NCI-H1436 (cell line): ENCODE measurements at regions not wholly inside any gene's neighbourhood (a gene's known extent, or its start where the extent isn't known, plus 50 kb on each side); places are given as distances from the start of the nearest gene placed in this dataset.

Experiments used
- DNase-seq: peaks from one replicate; lab custom pipeline; 2025; lab: John Stamatoyannopoulos, UW

DNA sequence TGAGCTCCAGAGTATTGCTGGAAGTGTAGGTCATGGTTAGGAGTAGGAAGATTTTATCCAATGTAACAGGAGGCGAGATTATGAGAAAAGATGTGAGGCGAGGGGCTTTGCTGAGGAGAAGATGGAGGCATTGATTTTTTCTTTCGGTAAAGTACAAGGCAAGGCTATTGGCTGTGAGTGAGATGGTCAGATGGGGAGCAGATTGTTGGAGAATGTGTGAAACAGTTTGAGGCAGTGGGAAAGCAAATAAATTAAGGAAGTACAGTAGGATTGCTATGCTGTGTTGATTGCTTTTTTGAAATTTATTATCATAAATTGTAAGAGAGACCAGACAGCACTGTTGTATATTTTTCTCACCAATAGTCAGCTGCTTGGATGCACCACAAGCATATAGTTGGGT lies 173.3 kb downstream of the KCNE4 start:
- no peak for DNase-seq

DNA sequence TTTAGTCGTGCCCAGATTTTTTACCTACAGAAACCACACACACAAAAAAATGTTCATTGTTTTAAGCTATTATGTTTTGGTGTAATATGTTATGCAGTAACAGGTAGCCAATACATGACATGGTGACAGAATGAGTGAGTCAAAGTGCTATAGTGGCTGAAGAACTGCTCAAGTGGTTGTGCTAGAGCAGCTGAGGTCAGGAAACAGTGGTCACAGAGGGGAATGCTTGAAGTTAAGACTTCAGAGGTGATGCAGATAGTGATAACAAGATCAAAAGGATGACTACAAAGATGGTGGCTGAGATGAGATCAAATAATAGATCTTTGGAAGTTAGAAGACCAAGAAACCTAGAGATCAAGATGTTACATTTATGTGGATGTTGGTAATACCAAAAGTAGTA lies 174.3 kb downstream of the KCNE4 start:
- DNase-seq: no peak

DNA sequence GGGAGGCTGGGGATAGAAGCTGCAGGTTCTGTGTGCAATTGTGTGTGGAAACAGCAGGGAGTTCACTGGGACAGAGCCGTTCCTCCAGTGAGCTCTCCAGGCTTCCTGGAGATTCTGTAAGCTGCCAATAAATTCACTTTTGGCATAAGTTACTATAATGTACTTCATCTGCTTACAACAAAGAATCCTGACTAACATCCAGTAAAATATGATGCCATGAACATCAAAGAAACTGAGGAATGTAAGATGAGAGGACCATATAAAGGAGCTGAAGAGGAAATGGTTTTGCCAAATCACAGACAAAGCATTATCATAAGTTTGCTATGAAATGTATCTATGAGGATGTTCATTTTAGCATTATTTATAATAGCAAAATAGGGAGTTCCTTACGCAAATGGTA lies 175.3 kb downstream of the KCNE4 start:
- DNase-seq: no peak

DNA sequence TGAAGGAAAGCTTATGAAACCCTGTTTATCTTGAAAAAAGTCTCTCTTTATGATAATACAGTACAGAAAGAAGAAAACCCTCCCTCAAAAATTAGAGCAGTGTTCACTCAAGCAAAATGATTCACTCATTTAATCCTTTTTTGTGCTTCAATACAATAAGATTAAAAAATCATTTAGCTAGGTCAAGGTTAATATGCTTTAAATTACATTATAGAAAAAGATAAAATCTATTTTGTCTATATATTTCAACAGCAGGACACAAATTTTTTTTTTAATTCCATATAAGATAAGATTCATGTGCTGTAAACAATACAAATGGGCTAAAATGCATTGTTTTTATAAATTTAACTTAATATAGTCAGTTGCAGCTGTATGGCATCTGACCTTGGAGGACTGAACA lies 176.9 kb downstream of the KCNE4 start:
- DNase-seq: no peak

GRCh38 chr2:223230352-223230751 lies 178.4 kb downstream of the KCNE4 start:
- DNase-seq: no peak

DNA sequence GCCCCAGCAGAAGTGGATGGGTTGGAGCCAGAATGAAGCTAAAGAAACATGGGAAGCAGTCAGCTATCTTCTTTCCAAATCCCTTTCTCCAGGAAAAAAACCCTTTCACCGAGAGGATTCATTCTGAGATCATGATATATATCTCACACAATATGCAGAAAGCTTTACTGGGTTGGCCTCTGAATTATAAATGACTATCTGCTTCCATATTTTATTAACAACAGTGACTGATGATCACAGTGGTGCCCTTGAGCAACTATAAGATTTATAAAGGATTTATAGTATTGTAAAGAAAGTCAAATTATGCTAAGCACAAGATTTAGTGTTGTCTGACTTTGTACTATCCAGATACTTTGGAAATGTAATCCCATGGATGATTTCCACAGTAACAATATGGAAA lies 180.3 kb downstream of the KCNE4 start:
- no peak for DNase-seq

GRCh38 chr2:223232896-223233295 lies 180.9 kb downstream of the KCNE4 start:
- no peak for DNase-seq

DNA sequence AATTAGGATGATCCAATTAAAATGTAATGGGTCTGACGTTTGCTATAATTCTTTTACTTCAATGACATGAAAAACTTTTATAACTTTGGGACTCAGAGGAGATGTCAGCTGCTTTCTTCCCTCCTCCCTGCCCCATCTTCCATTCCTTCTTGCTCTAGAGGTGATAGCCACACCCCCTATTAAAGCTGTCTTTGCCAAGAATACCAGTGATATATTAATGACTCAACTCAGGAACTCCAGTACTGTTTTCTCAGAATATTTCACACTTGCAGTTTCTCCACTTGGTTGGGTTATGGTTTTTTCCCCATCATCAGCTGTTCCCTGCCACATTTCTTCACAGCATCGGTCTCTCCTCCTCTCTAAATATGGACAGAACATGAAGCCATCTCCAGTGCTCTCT lies 184.0 kb downstream of the KCNE4 start:
- DNase-seq: no peak

- no peak for DNase-seq
Observed at GRCh38 chr2:223238301-223238700, 186.3 kb downstream of the KCNE4 start.

DNA sequence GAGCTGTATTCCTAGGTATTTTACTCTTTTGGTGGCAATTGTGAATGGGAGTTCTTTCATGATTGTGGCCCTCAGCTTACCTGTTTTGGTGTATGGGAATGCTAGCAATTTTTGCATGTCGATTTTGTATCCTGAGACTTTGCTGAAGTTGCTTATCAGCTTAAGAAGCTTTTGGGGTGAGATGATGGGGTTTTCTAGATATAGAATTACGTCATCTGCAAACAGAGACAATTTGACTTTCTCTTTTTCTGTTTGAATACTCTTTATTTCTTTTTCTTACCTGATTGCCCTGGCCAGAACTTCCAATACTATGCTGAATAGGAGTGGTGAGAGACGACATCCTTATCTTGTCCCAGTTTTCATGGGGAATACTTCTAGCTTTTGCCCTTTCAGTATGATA lies 191.2 kb downstream of the KCNE4 start:
- no peak for DNase-seq

GRCh38 chr2:223247136-223247535 lies 195.1 kb downstream of the KCNE4 start:
- peak; percentile 17 for DNase-seq

DNA sequence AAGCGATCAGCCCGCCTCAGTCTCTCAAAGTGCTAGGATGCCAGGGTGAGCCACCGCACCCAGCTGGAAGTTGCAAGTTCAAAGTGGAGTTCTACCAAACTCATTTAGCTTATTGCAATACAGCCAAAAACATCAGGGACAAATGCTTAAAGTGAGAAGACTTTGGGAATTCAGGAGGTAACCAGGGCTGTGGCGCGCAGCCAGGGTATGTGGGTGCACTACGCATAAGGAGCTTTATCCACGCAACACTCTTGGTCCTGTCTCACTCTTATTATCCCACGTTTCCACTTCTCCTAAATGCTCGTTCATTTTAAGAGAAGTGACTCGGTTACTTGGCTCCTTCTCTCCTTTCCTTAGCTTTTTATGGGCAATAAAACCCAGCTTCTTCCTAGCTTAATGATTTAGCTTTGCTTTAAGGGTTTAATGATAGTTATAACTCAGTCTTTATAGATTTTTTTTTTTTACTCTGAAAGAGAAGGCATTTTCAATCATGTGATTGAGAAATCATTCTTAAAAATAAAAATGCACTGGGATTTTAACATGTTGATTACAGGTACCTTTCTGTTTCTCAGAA lies 199.8 kb downstream of the KCNE4 start:
- DNase-seq: no peak

GRCh38 chr2:223260681-223261080 lies 208.7 kb downstream of the KCNE4 start:
- no peak for DNase-seq

GRCh38 chr2:223262946-223263345 lies 211.0 kb downstream of the KCNE4 start:
- no peak for DNase-seq

DNA sequence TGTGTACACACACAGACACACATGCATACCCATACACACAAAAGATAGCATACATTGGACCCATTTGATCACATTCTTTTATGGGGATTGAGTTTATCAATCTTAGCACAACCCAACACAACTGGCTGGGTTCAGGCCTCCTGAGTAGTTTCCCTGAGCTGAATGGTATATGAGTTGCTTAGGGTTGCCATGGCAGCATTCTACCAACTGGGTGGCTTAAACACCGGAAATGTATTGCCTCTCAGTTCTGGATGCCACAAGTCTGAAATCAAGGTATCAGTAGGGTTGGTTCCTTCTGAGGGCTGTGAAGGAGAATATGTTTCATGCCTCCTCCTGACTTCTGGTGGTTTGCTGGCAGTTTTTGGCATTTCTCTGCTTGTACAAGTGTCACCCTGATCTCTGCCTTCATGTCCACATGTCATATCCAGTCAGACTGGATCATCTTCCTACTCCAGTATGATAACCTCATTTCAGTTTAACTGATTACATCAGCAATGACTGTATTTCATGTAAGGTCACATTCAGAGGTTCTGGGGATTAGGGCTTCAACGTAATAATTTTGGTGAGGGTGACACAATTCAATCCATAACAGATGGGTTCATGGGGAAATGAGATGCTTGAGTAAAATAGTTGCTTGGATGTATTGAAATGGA lies 212.7 kb downstream of the KCNE4 start:
- DNase-seq: no peak

DNA sequence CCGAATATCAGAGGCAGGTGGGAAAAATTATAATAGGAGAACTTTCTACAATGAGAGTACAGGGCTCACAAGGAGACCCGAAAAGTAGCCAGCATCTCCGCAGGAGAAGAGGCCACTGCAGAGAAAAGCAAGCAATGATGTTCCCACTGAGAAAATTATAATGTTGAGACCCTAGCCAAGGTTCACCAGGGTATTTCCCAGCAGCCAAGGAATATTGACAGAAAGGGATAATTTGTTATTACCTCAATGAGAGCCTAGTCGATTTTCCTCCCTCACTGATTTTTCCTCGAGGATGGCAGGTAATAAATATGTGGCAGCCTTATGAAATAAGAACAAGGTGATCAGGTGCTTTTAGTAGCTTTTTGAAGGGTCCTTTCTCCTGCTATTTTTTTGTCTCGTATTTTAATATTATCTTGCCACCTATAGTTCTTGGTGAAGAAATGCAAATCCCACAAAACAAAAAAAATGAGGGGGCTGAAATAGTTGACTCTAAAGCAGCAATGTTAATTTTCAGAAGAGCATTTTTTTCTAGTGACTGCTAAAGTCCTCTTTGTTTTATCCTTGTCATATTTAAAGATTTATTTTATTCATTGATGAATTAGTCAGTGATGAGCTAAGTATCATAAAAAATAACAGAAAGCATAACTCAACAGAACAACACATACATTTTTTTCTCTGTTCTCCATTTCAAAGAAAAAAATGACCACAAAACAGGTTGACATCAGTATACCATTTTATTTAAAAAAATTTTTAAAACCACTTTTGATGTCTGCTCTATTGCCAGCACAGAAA lies 215.4 kb downstream of the KCNE4 start:
- DNase-seq: no peak

- no peak for DNase-seq
Observed at GRCh38 chr2:223269386-223269785, 217.4 kb downstream of the KCNE4 start.

GRCh38 chr2:223270548-223270947 lies 218.6 kb downstream of the KCNE4 start:
- no peak for DNase-seq

DNA sequence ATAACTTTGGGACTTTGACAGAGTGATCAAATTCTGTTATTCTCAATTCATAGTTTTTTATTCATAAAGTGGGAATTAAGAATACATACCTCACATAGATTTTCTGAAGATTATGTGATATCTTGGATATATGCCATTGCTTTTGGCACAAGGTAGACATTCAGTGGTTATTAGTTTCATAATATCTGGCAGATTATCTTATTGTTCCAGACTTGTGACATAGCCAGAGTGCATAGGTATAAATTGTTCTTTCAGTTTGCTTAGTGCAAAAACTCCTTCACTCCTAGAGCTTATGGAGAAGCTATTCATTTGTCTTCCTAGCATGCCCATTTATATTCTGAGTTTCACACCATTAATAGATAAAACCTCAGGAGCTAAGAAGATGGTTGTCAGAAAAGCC lies 222.0 kb downstream of the KCNE4 start:
- no peak for DNase-seq

GRCh38 chr2:223282221-223282620 lies 230.2 kb downstream of the KCNE4 start:
- no peak for DNase-seq

GRCh38 chr2:223283329-223283728 lies 231.3 kb downstream of the KCNE4 start:
- DNase-seq: no peak

- DNase-seq: no peak
Observed at GRCh38 chr2:223283771-223284170, 231.8 kb downstream of the KCNE4 start.
